ENCODE measurements at regions not wholly inside any gene's neighbourhood (a gene's known extent, or its start where the extent isn't known, plus 50 kb on each side); places are given as distances from the start of the nearest gene placed in this dataset.

DNA sequence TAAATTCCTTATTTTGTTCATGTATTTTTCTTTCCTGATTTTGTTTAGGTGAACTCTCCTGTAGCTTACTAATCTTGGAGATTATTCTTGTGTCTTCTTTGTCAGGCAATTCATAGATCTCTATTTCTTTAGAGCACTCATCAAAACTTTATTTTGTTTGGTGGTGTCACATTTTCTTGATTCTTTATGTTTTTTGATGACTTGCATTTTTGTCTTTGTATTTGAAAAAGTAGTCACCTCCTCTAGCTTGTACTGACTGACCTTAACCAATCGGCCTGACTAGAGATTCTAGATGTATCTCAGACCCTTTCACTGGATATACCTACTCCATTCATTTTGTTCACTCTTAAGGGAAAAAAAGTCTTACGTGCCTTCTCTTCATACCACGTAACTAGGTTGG, 986.3 kb upstream of the LRRTM1 start:
- Histone ChIP-seq H3K4me3 (ENCODE audit: low read depth in 1 of 2, low read length in 2 of 2) (no peak overlapping the region), H3K9ac (ENCODE audit: low read depth in 1 of 2, low read length in 2 of 2) (no peak overlapping the region), H3K9me3 (ENCODE audit: control insufficient read depth in 1 of 2, low read length in 2 of 2) (peaks cover 7 to 11% of the 10 kb centered on the region in 2 donors), H3K4me1 (ENCODE audit: control insufficient read depth in 1 of 2, insufficient read depth in 2 of 2, low read length in 2 of 2) (no peaks in the 10 kb centered on the region), H3K36me3 (ENCODE audit: control insufficient read depth in 1 of 2, insufficient read depth in 2 of 2, low read length in 2 of 2) (no peaks in the 10 kb centered on the region), H3K27me3 (ENCODE audit: control insufficient read depth in 1 of 2, insufficient read depth in 2 of 2, low read length in 2 of 2) (no peaks in the 10 kb centered on the region), H3K27ac (ENCODE audit: low read depth, low read length) (no peak overlapping the region)

GRCh38 chr2:81283081-81283480, 978.5 kb upstream of the LRRTM1 start:
- no peak overlapping the region for H3K9ac ChIP-seq (ENCODE audit: low read depth in 1 of 2, low read length in 2 of 2)
- no peaks in the 10 kb centered on the region for H3K4me1 ChIP-seq (ENCODE audit: control insufficient read depth in 1 of 2, insufficient read depth in 2 of 2, low read length in 2 of 2)
- H3K4me3 ChIP-seq (ENCODE audit: low read depth in 1 of 2, low read length in 2 of 2) = no peak overlapping the region
- no peak overlapping the region for H3K27ac ChIP-seq (ENCODE audit: low read depth, low read length)
- H3K9me3 ChIP-seq (ENCODE audit: control insufficient read depth in 1 of 2, low read length in 2 of 2) = peaks cover 0 to 6% of the 10 kb centered on the region in 2 donors
- H3K27me3 ChIP-seq (ENCODE audit: control insufficient read depth in 1 of 2, insufficient read depth in 2 of 2, low read length in 2 of 2) = no peaks in the 10 kb centered on the region
- H3K36me3 ChIP-seq (ENCODE audit: control insufficient read depth in 1 of 2, insufficient read depth in 2 of 2, low read length in 2 of 2) = no peaks in the 10 kb centered on the region

- Histone ChIP-seq H3K9ac (ENCODE audit: low read depth in 1 of 2, low read length in 2 of 2) (no peak overlapping the region), H3K9me3 (ENCODE audit: control insufficient read depth in 1 of 2, low read length in 2 of 2) (peaks cover 0 to 6% of the 10 kb centered on the region in 2 donors), H3K27me3 (ENCODE audit: control insufficient read depth in 1 of 2, insufficient read depth in 2 of 2, low read length in 2 of 2) (no peaks in the 10 kb centered on the region), H3K36me3 (ENCODE audit: control insufficient read depth in 1 of 2, insufficient read depth in 2 of 2, low read length in 2 of 2) (no peaks in the 10 kb centered on the region), H3K4me1 (ENCODE audit: control insufficient read depth in 1 of 2, insufficient read depth in 2 of 2, low read length in 2 of 2) (no peaks in the 10 kb centered on the region), H3K27ac (ENCODE audit: low read depth, low read length) (no peak overlapping the region), H3K4me3 (ENCODE audit: low read depth in 1 of 2, low read length in 2 of 2) (no peak overlapping the region)
Measured at GRCh38 chr2:81282151-81282769, 977.7 kb upstream of the LRRTM1 start.

- Histone ChIP-seq H3K4me3 (ENCODE audit: low read depth in 1 of 2, low read length in 2 of 2) (no peak overlapping the region), H3K27me3 (ENCODE audit: control insufficient read depth in 1 of 2, insufficient read depth in 2 of 2, low read length in 2 of 2) (no peaks in the 10 kb centered on the region), H3K27ac (ENCODE audit: low read depth, low read length) (no peak overlapping the region), H3K9me3 (ENCODE audit: control insufficient read depth in 1 of 2, low read length in 2 of 2) (peaks cover 0 to 3% of the 10 kb centered on the region in 2 donors), H3K4me1 (ENCODE audit: control insufficient read depth in 1 of 2, insufficient read depth in 2 of 2, low read length in 2 of 2) (no peaks in the 10 kb centered on the region), H3K9ac (ENCODE audit: low read depth in 1 of 2, low read length in 2 of 2) (no peak overlapping the region), H3K36me3 (ENCODE audit: control insufficient read depth in 1 of 2, insufficient read depth in 2 of 2, low read length in 2 of 2) (no peaks in the 10 kb centered on the region)
Measured at GRCh38 chr2:81276595-81276994, 972.0 kb upstream of the LRRTM1 start.

GRCh38 chr2:81266106-81266505, 961.6 kb upstream of the LRRTM1 start:
- H3K27ac ChIP-seq (ENCODE audit: low read depth, low read length) = no peak overlapping the region
- peaks cover 0 to 6% of the 10 kb centered on the region in 2 donors for H3K9me3 ChIP-seq (ENCODE audit: control insufficient read depth in 1 of 2, low read length in 2 of 2)
- no peak overlapping the region for H3K4me3 ChIP-seq (ENCODE audit: low read depth in 1 of 2, low read length in 2 of 2)
- no peaks in the 10 kb centered on the region for H3K4me1 ChIP-seq (ENCODE audit: control insufficient read depth in 1 of 2, insufficient read depth in 2 of 2, low read length in 2 of 2)
- no peaks in the 10 kb centered on the region for H3K36me3 ChIP-seq (ENCODE audit: control insufficient read depth in 1 of 2, insufficient read depth in 2 of 2, low read length in 2 of 2)
- no peaks in the 10 kb centered on the region for H3K27me3 ChIP-seq (ENCODE audit: control insufficient read depth in 1 of 2, insufficient read depth in 2 of 2, low read length in 2 of 2)
- no peak overlapping the region for H3K9ac ChIP-seq (ENCODE audit: low read depth in 1 of 2, low read length in 2 of 2)

DNA sequence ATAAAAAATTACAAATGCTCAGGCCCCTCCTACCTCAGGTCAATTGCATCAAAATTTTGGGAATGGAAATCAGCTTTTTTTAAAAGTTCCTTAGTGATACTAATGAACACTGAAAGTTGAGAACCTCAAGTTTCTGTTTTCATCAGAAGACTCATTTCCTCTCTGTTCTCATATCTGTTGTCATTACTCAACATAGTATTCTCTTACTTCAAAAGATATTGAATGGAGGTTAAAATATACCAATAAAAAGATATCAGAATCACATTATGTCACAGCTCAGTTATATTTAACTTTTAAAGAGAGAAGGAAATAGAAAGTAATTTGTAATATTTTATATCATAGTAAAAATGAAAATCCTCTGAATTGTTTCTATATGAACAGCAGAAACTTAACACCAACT, 959.4 kb upstream of the LRRTM1 start:
- Histone ChIP-seq H3K27me3 (ENCODE audit: control insufficient read depth in 1 of 2, insufficient read depth in 2 of 2, low read length in 2 of 2) (no peaks in the 10 kb centered on the region), H3K9me3 (ENCODE audit: control insufficient read depth in 1 of 2, low read length in 2 of 2) (peaks cover 0 to 6% of the 10 kb centered on the region in 2 donors), H3K36me3 (ENCODE audit: control insufficient read depth in 1 of 2, insufficient read depth in 2 of 2, low read length in 2 of 2) (no peaks in the 10 kb centered on the region), H3K4me1 (ENCODE audit: control insufficient read depth in 1 of 2, insufficient read depth in 2 of 2, low read length in 2 of 2) (no peaks in the 10 kb centered on the region), H3K4me3 (ENCODE audit: low read depth in 1 of 2, low read length in 2 of 2) (no peak overlapping the region), H3K27ac (ENCODE audit: low read depth, low read length) (no peak overlapping the region), H3K9ac (ENCODE audit: low read depth in 1 of 2, low read length in 2 of 2) (no peak overlapping the region)

GRCh38 chr2:81260320-81260719, 955.8 kb upstream of the LRRTM1 start:
- Histone ChIP-seq H3K27ac (ENCODE audit: low read depth, low read length) (no peak overlapping the region), H3K4me1 (ENCODE audit: control insufficient read depth in 1 of 2, insufficient read depth in 2 of 2, low read length in 2 of 2) (no peaks in the 10 kb centered on the region), H3K4me3 (ENCODE audit: low read depth in 1 of 2, low read length in 2 of 2) (no peak overlapping the region), H3K36me3 (ENCODE audit: control insufficient read depth in 1 of 2, insufficient read depth in 2 of 2, low read length in 2 of 2) (no peaks in the 10 kb centered on the region), H3K9me3 (ENCODE audit: control insufficient read depth in 1 of 2, low read length in 2 of 2) (no peaks in the 10 kb centered on the region), H3K27me3 (ENCODE audit: control insufficient read depth in 1 of 2, insufficient read depth in 2 of 2, low read length in 2 of 2) (no peaks in the 10 kb centered on the region), H3K9ac (ENCODE audit: low read depth in 1 of 2, low read length in 2 of 2) (no peak overlapping the region)

DNA sequence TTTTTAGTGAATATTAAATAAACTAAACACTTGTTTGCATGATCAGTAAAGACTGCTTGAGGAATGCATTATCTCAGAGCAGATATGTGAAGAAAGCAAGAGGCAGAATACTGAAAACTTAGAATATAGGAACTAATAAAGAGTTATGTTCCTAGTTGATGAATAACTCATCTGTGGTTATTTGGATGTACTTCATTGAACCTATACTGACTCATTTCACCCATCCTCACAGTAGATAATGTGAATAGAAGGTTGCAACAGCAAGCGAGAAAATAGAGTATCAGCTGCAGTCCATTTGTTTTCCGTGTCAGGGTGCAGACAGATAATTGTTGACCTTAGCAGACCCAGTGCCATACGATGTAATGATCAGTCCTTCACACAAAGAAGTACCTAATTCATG, 945.7 kb upstream of the LRRTM1 start:
- Histone ChIP-seq H3K9ac (ENCODE audit: low read depth in 1 of 2, low read length in 2 of 2) (no peak overlapping the region), H3K27ac (ENCODE audit: low read depth, low read length) (no peak overlapping the region), H3K4me1 (ENCODE audit: control insufficient read depth in 1 of 2, insufficient read depth in 2 of 2, low read length in 2 of 2) (no peaks in the 10 kb centered on the region), H3K9me3 (ENCODE audit: control insufficient read depth in 1 of 2, low read length in 2 of 2) (peaks cover 0 to 12% of the 10 kb centered on the region in 2 donors), H3K4me3 (ENCODE audit: low read depth in 1 of 2, low read length in 2 of 2) (no peak overlapping the region), H3K27me3 (ENCODE audit: control insufficient read depth in 1 of 2, insufficient read depth in 2 of 2, low read length in 2 of 2) (no peaks in the 10 kb centered on the region), H3K36me3 (ENCODE audit: control insufficient read depth in 1 of 2, insufficient read depth in 2 of 2, low read length in 2 of 2) (no peaks in the 10 kb centered on the region)

GRCh38 chr2:81249152-81249551, 944.6 kb upstream of the LRRTM1 start:
- no peak overlapping the region for H3K27ac ChIP-seq (ENCODE audit: low read depth, low read length)
- H3K36me3 ChIP-seq (ENCODE audit: control insufficient read depth in 1 of 2, insufficient read depth in 2 of 2, low read length in 2 of 2) = no peaks in the 10 kb centered on the region
- no peaks in the 10 kb centered on the region for H3K4me1 ChIP-seq (ENCODE audit: control insufficient read depth in 1 of 2, insufficient read depth in 2 of 2, low read length in 2 of 2)
- H3K4me3 ChIP-seq (ENCODE audit: low read depth in 1 of 2, low read length in 2 of 2) = no peak overlapping the region
- H3K9me3 ChIP-seq (ENCODE audit: control insufficient read depth in 1 of 2, low read length in 2 of 2) = peaks cover 0 to 12% of the 10 kb centered on the region in 2 donors
- H3K9ac ChIP-seq (ENCODE audit: low read depth in 1 of 2, low read length in 2 of 2) = no peak overlapping the region
- H3K27me3 ChIP-seq (ENCODE audit: control insufficient read depth in 1 of 2, insufficient read depth in 2 of 2, low read length in 2 of 2) = no peaks in the 10 kb centered on the region

DNA sequence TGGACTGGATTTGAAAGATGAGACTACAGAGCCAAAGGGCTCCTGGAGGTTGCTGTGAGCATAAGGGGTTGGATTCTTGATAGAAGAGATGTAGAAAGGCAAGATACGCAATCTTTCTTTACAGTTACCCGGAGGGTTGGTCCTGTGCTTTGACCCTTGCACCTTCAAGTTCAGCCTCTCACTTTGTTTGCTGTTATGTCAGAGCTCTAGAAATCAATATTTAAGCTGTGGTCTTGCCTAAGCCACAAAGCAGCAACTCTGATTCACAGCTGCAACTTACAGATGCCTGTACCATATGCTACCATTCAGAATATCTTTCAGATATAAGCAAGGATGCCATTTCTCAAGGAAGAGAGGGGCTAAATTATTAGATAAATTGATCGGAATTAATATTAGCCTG, 943.1 kb upstream of the LRRTM1 start:
- no peak overlapping the region for H3K9ac ChIP-seq (ENCODE audit: low read depth in 1 of 2, low read length in 2 of 2)
- H3K9me3 ChIP-seq (ENCODE audit: control insufficient read depth in 1 of 2, low read length in 2 of 2) = peaks cover 0 to 8% of the 10 kb centered on the region in 2 donors
- H3K4me1 ChIP-seq (ENCODE audit: control insufficient read depth in 1 of 2, insufficient read depth in 2 of 2, low read length in 2 of 2) = no peaks in the 10 kb centered on the region

DNA sequence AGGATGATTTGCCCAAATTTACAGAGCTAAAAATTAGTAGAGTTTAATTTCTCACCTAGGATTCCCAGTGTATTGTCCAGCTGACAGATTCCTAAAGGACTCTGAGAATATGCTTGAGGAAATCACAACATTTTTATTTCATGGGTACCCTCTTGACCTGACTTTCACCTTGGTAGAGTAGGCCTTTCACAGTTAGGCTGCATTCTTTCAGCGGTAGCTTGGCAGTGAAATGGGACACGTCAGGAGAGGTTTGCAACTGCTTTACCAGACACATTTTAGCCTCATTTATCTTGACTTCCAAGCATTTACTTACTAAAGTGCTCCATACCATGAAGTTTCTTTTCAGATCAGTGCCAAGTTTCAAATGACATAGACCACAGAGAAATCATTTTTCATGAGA, 937.9 kb upstream of the LRRTM1 start:
- no peak overlapping the region for H3K4me3 ChIP-seq (ENCODE audit: low read depth in 1 of 2, low read length in 2 of 2)
- no peaks in the 10 kb centered on the region for H3K36me3 ChIP-seq (ENCODE audit: control insufficient read depth in 1 of 2, insufficient read depth in 2 of 2, low read length in 2 of 2)
- no peaks in the 10 kb centered on the region for H3K4me1 ChIP-seq (ENCODE audit: control insufficient read depth in 1 of 2, insufficient read depth in 2 of 2, low read length in 2 of 2)
- no peak overlapping the region for H3K27ac ChIP-seq (ENCODE audit: low read depth, low read length)
- no peaks in the 10 kb centered on the region for H3K27me3 ChIP-seq (ENCODE audit: control insufficient read depth in 1 of 2, insufficient read depth in 2 of 2, low read length in 2 of 2)
- no peaks in the 10 kb centered on the region for H3K9me3 ChIP-seq (ENCODE audit: control insufficient read depth in 1 of 2, low read length in 2 of 2)
- no peak overlapping the region for H3K9ac ChIP-seq (ENCODE audit: low read depth in 1 of 2, low read length in 2 of 2)

More for the DNA sequence above, 943.1 kb upstream of the LRRTM1 start:
- no peak overlapping the region for H3K4me3 ChIP-seq (ENCODE audit: low read depth in 1 of 2, low read length in 2 of 2)
- H3K36me3 ChIP-seq (ENCODE audit: control insufficient read depth in 1 of 2, insufficient read depth in 2 of 2, low read length in 2 of 2) = no peaks in the 10 kb centered on the region
- H3K27ac ChIP-seq (ENCODE audit: low read depth, low read length) = no peak overlapping the region
- H3K27me3 ChIP-seq (ENCODE audit: control insufficient read depth in 1 of 2, insufficient read depth in 2 of 2, low read length in 2 of 2) = no peaks in the 10 kb centered on the region

All from duodenal mucosa (tissue), 2 donors.